GM18507 (cell line): ENCODE measurements at regions not wholly inside any gene's neighbourhood (a gene's known extent, or its start where the extent isn't known, plus 50 kb on each side); places are given as distances from the start of the nearest gene placed in this dataset.

ENCODE experiments used
- DNase-seq: peaks from one replicate; pipeline ENCODE4 v3.0.0; 2011; ENCODE audit warnings: low read depth; ENCODE audit not compliant: insufficient read length; ENCODE audit errors: extremely low spot score
- FAIRE-seq: peaks from 2 replicates; lab custom pipeline; 2011; peaks lifted over from hg19 to GRCh38; lab: Jason Lieb, UNC

GRCh38 chr14:104513641-104514046 lies 65.9 kb upstream of the C14orf180 start:
- DNase-seq (no peak), FAIRE-seq (no peak)

GRCh38 chr14:104514156-104514848 lies 65.3 kb upstream of the C14orf180 start:
- no peak for DNase-seq
- FAIRE-seq, result no peak

GRCh38 chr14:104515059-104515810 lies 64.3 kb upstream of the C14orf180 start:
- no peak for FAIRE-seq
- no peak for DNase-seq

- no peak for DNase-seq
- FAIRE-seq, result no peak
Measured at GRCh38 chr14:104515811-104516780, 63.5 kb upstream of the C14orf180 start.

GRCh38 chr14:104516906-104517305 lies 62.7 kb upstream of the C14orf180 start:
- DNase-seq (no peak), FAIRE-seq (no peak)

GRCh38 chr14:104517426-104517825 lies 62.1 kb upstream of the C14orf180 start:
- DNase-seq (no peak), FAIRE-seq (no peak)

- DNase-seq (no peak), FAIRE-seq (no peak)
Measured at GRCh38 chr14:104517867-104518266, 61.7 kb upstream of the C14orf180 start.

GRCh38 chr14:104518659-104519350 lies 60.8 kb upstream of the C14orf180 start:
- no peak for DNase-seq
- FAIRE-seq, result no peak

GRCh38 chr14:104519721-104520120 lies 59.8 kb upstream of the C14orf180 start:
- DNase-seq (no peak), FAIRE-seq (no peak)

- FAIRE-seq, result no peak
Measured at GRCh38 chr14:104520620-104521410, 58.7 kb upstream of the C14orf180 start.

GRCh38 chr14:104521816-104522745 lies 57.5 kb upstream of the C14orf180 start:
- DNase-seq, result no peak
- no peak for FAIRE-seq

More at GRCh38 chr14:104520620-104521410, 58.7 kb upstream of the C14orf180 start:
- DNase-seq, result no peak

- FAIRE-seq, result no peak
- no peak for DNase-seq
Measured at GRCh38 chr14:104522926-104523545, 56.5 kb upstream of the C14orf180 start.

GRCh38 chr14:104523546-104523935 lies 56.0 kb upstream of the C14orf180 start:
- FAIRE-seq, result no peak
- no peak for DNase-seq

GRCh38 chr14:104524726-104525125 lies 54.8 kb upstream of the C14orf180 start:
- FAIRE-seq, result no peak
- DNase-seq, result no peak

- FAIRE-seq (peak; percentile 39), DNase-seq (no peak)
Measured at GRCh38 chr14:104526723-104527645, 52.6 kb upstream of the C14orf180 start.

GRCh38 chr14:104527857-104528459 lies 51.6 kb upstream of the C14orf180 start:
- DNase-seq, result no peak
- no peak for FAIRE-seq
